ENCODE measurements at regions not wholly inside any gene's neighbourhood (a gene's known extent, or its start where the extent isn't known, plus 50 kb on each side); places are given as distances from the start of the nearest gene placed in this dataset.

GRCh38 chr13:81779876-81780275 is 1439.0 kb upstream of the SPRY2 start:
- ChIA-PET CTCF (no interaction called here), POLR2A (ENCODE audit: unreplicated experiment) (no interaction called here)
- H3F3A ChIP-seq (ENCODE audit: low read length, unreplicated experiment) = no peaks in the 10 kb centered on the region
- no peaks in the 10 kb centered on the region for H4K20me1 ChIP-seq (ENCODE audit: low read length)
- no peak overlapping the region for H3K9ac ChIP-seq (ENCODE audit: low read length)
- no peak overlapping the region for H2AFZ ChIP-seq (ENCODE audit: low read length)
- H3K4me2 ChIP-seq (ENCODE audit: low read length) = no peak overlapping the region
- peak; percentile 19 for DNase-seq
- no peaks in the 10 kb centered on the region for H3K9me2 ChIP-seq (replicated peaks; ENCODE audit: low read length)
- peak; percentile 78 for ATAC-seq
- no peaks in the 10 kb centered on the region for H3K36me3 ChIP-seq (ENCODE audit: low read depth, low read length)
- H3K27ac ChIP-seq (ENCODE audit: low read length) = no peak overlapping the region
- H3K9me3 ChIP-seq (ENCODE audit: low read length) = no peaks in the 10 kb centered on the region
- intact Hi-C loops (cut with micrococcal nuclease) = no loop called here
- no peaks in the 10 kb centered on the region for H3K27me3 ChIP-seq (ENCODE audit: low read length)
- TF ChIP-seq EZH2phosphoT487 (IDR thresholded peaks at IDR 0.05; ENCODE audit: borderline replicate concordance, low read length) (no peak), CTCF (conservative IDR thresholded peaks at IDR 0.05; ENCODE audit: low read depth, low read length) (no peak), EZH2 (IDR thresholded peaks at IDR 0.05; ENCODE audit: low read length, unreplicated experiment) (no peak)
- no peaks in the 10 kb centered on the region for H3K79me2 ChIP-seq (ENCODE audit: low read length)
- H3K4me3 ChIP-seq (ENCODE audit: low read length) = no peak overlapping the region
- no TSS peak for BruUV-seq (replicated peaks)
- no peaks in the 10 kb centered on the region for H3K4me1 ChIP-seq (ENCODE audit: insufficient read depth, low read length)

- Histone ChIP-seq H3K4me2 (ENCODE audit: low read length) (no peak overlapping the region), H3K27ac (ENCODE audit: low read length) (no peak overlapping the region), H3F3A (ENCODE audit: low read length, unreplicated experiment) (no peaks in the 10 kb centered on the region), H3K36me3 (ENCODE audit: low read depth, low read length) (no peaks in the 10 kb centered on the region), H3K9me2 (replicated peaks; ENCODE audit: low read length) (no peaks in the 10 kb centered on the region), H3K27me3 (ENCODE audit: low read length) (no peaks in the 10 kb centered on the region), H3K4me1 (ENCODE audit: insufficient read depth, low read length) (no peaks in the 10 kb centered on the region), H3K9me3 (ENCODE audit: low read length) (no peaks in the 10 kb centered on the region), H2AFZ (ENCODE audit: low read length) (no peak overlapping the region), H3K4me3 (ENCODE audit: low read length) (no peak overlapping the region), H3K79me2 (ENCODE audit: low read length) (no peaks in the 10 kb centered on the region), H4K20me1 (ENCODE audit: low read length) (no peaks in the 10 kb centered on the region), H3K9ac (ENCODE audit: low read length) (no peak overlapping the region)
- ChIA-PET CTCF (no interaction called here), POLR2A (ENCODE audit: unreplicated experiment) (no interaction called here)
- BruUV-seq (replicated peaks) = no TSS peak
- DNase-seq (no peak), ATAC-seq (no peak)
- intact Hi-C loops (cut with micrococcal nuclease) = no loop called here
- TF ChIP-seq EZH2 (IDR thresholded peaks at IDR 0.05; ENCODE audit: low read length, unreplicated experiment) (no peak), EZH2phosphoT487 (IDR thresholded peaks at IDR 0.05; ENCODE audit: borderline replicate concordance, low read length) (no peak)
These were observed 1437.4 kb upstream of the SPRY2 start for GRCh38 chr13:81778350-81778749.

- Histone ChIP-seq H2AFZ (ENCODE audit: low read length) (no peak overlapping the region), H4K20me1 (ENCODE audit: low read length) (no peaks in the 10 kb centered on the region), H3K4me2 (ENCODE audit: low read length) (no peak overlapping the region), H3K4me3 (ENCODE audit: low read length) (no peak overlapping the region), H3K27ac (ENCODE audit: low read length) (no peak overlapping the region), H3K36me3 (ENCODE audit: low read depth, low read length) (no peaks in the 10 kb centered on the region), H3K27me3 (ENCODE audit: low read length) (no peaks in the 10 kb centered on the region), H3K9me3 (ENCODE audit: low read length) (no peaks in the 10 kb centered on the region), H3F3A (ENCODE audit: low read length, unreplicated experiment) (no peaks in the 10 kb centered on the region), H3K4me1 (ENCODE audit: insufficient read depth, low read length) (no peaks in the 10 kb centered on the region), H3K9me2 (replicated peaks; ENCODE audit: low read length) (no peaks in the 10 kb centered on the region), H3K79me2 (ENCODE audit: low read length) (no peaks in the 10 kb centered on the region), H3K9ac (ENCODE audit: low read length) (no peak overlapping the region)
- CTCF ChIA-PET = no interaction called here
- no peak for TF ChIP-seq EZH2 (IDR thresholded peaks at IDR 0.05; ENCODE audit: low read length, unreplicated experiment)
- no peak for TF ChIP-seq EZH2phosphoT487 (IDR thresholded peaks at IDR 0.05; ENCODE audit: borderline replicate concordance, low read length)
- TF ChIP-seq CTCF (conservative IDR thresholded peaks at IDR 0.05; ENCODE audit: low read depth, low read length) = no peak
- BruUV-seq (replicated peaks) = no TSS peak
- intact Hi-C loops (cut with micrococcal nuclease) = no loop called here
- no peak for DNase-seq
- ATAC-seq = no peak
- POLR2A ChIA-PET (ENCODE audit: unreplicated experiment) = no interaction called here
These were observed 1432.3 kb upstream of the SPRY2 start for GRCh38 chr13:81773263-81773662.
